GM12878 (cell line): ENCODE measurements at regions not wholly inside any gene's neighbourhood (a gene's known extent, or its start where the extent isn't known, plus 50 kb on each side); places are given as distances from the start of the nearest gene placed in this dataset.

Experiments
- ATAC-seq: fragments of 200-7000 bp; cut with Tn5 transposase; 3 replicates; pipeline ENCODE4 v1.9.1; 2020; ENCODE audit warnings: mild to moderate bottlenecking, moderate library complexity
- BruUV-seq: library from RNA; stranded (reverse); fragments of 400-500 nt; replicated peaks from 2 replicates; lab custom pipeline; 2021; lab: Mats Ljungman, UMichigan
- CTCF ChIA-PET: fragments of 300-600 bp; sonication (Branson Sonifier 250); formaldehyde crosslinking; extraction: SDS; loops from one replicate; lab custom pipeline; 2021; ENCODE audit warnings: inconsistent platforms; lab: Yijun Ruan, JAX
- POLR2A ChIA-PET: fragments of 350-600 bp; formaldehyde crosslinking; extraction: SDS; loops from one replicate; lab custom pipeline; 2021; ENCODE audit warnings: inconsistent platforms; lab: Charles Lee
- RAD21 ChIA-PET: fragments of 300-600 bp; sonication (Branson Sonifier 250); formaldehyde crosslinking; loops from one replicate; lab custom pipeline; 2023; ENCODE audit warnings: antibody characterized with exemption; ENCODE audit not compliant: unreplicated experiment; lab: Charles Lee
- SMC1A ChIA-PET: fragments of 300-600 bp; sonication (Branson Sonifier 250); formaldehyde crosslinking; loops from one replicate; lab custom pipeline; 2023; ENCODE audit not compliant: unreplicated experiment, uncharacterized antibody; lab: Charles Lee
- DNase-seq: peaks from one replicate; pipeline ENCODE4 v3.0.0-alpha.2; 2011; ENCODE audit warnings: low read depth, low spot score
- FAIRE-seq: peaks from 3 replicates; lab custom pipeline; 2011; peaks lifted over from hg19 to GRCh38; lab: Jason Lieb, UNC
- H2AFZ ChIP-seq: 2 replicates; pipeline ENCODE4 v1.6.0; 2011; ENCODE audit warnings: low read depth, low read length, control low read depth; ENCODE audit not compliant: control insufficient read depth
- H3K27ac ChIP-seq: 2 replicates; pipeline ENCODE4 v1.5.1; 2011; ENCODE audit warnings: control low read depth; ENCODE audit not compliant: control insufficient read depth, insufficient read depth
- H3K27me3 ChIP-seq, 2 experiments: replicated peaks in 1 of 2; 2 replicates each; pipeline versions ENCODE4 v1.6.0 to v1.6.1; 2011; ENCODE audit warnings: low read length in 1 of 2; ENCODE audit not compliant: control insufficient read depth in 2 of 2, insufficient read depth in 2 of 2
- H3K36me3 ChIP-seq, 2 experiments: 2 replicates each; pipeline ENCODE4 v1.5.1; 2011; ENCODE audit warnings: low read length in 1 of 2; ENCODE audit not compliant: control insufficient read depth in 2 of 2, insufficient read depth in 2 of 2
- H3K4me1 ChIP-seq: 2 replicates; pipeline ENCODE4 v1.6.1; 2011; ENCODE audit warnings: mild to moderate bottlenecking, low read length, moderate library complexity, mixed read lengths; ENCODE audit not compliant: control insufficient read depth, insufficient read depth
- H3K4me2 ChIP-seq: 2 replicates; pipeline ENCODE4 v1.6.0; 2011; ENCODE audit warnings: control low read depth; ENCODE audit not compliant: control insufficient read depth, insufficient read depth
- H3K4me3 ChIP-seq: fragments of 200-600 bp; sonication (generic); 2 replicates; pipeline ENCODE4 v1.5.1; 2016
- H3K79me2 ChIP-seq: 2 replicates; pipeline ENCODE4 v1.6.0; 2011; ENCODE audit warnings: low read length; ENCODE audit not compliant: control insufficient read depth, insufficient read depth
- H3K9ac ChIP-seq: 2 replicates; pipeline ENCODE4 v1.8.0; 2011; ENCODE audit warnings: low read length, control low read depth, mixed read lengths; ENCODE audit not compliant: control insufficient read depth, insufficient read depth
- H3K9me3 ChIP-seq: replicated peaks from 3 replicates; pipeline ENCODE4 v1.5.1; 2011; ENCODE audit warnings: mild to moderate bottlenecking, low read length; ENCODE audit not compliant: control insufficient read depth, insufficient read depth
- H4K20me1 ChIP-seq: 2 replicates; pipeline ENCODE4 v1.6.0; 2011; ENCODE audit not compliant: control insufficient read depth, insufficient read depth
- ATF7 ChIP-seq: fragments of 450-650 bp; IDR thresholded peaks from 2 replicates; pipeline ENCODE4 v1.6.1; 2016; ENCODE audit warnings: low read depth, mild to moderate bottlenecking
- BACH1 ChIP-seq: fragments of 450-650 bp; IDR thresholded peaks from 2 replicates; pipeline ENCODE4 v1.6.1; 2017; ENCODE audit warnings: mild to moderate bottlenecking, borderline replicate concordance
- CBFB ChIP-seq: IDR thresholded peaks from 2 replicates; pipeline ENCODE4 v1.6.1; 2016; ENCODE audit warnings: antibody characterized with exemption, low read depth
- CHD4 ChIP-seq: fragments of 200-600 bp; sonication (generic); IDR thresholded peaks from 2 replicates; pipeline ENCODE4 v1.6.1; 2016; ENCODE audit warnings: mild to moderate bottlenecking
- GATAD2B ChIP-seq: fragments of 450-650 bp; conservative IDR thresholded peaks from 2 replicates; pipeline ENCODE4 v1.6.1; 2017; ENCODE audit warnings: low read depth, mild to moderate bottlenecking, moderate library complexity
- IRF4 ChIP-seq: IDR thresholded peaks from 2 replicates; pipeline ENCODE4 v1.6.1; 2011; ENCODE audit warnings: low read depth, low read length
- MEF2B ChIP-seq: fragments of 450-650 bp; IDR thresholded peaks from 2 replicates; pipeline ENCODE4 v1.6.1; 2018; ENCODE audit warnings: mild to moderate bottlenecking, moderate library complexity; ENCODE audit not compliant: partially characterized antibody, poor library complexity, severe bottlenecking
- NFXL1 ChIP-seq: fragments of 450-650 bp; IDR thresholded peaks from 2 replicates; pipeline ENCODE4 v1.6.1; 2017; ENCODE audit warnings: antibody characterized with exemption, mild to moderate bottlenecking, borderline replicate concordance
- NFYB ChIP-seq: IDR thresholded peaks from 2 replicates; pipeline ENCODE4 v1.6.1; 2011; ENCODE audit warnings: low read depth, mild to moderate bottlenecking, low read length, improper control_type of control experiment, moderate library complexity; ENCODE audit not compliant: insufficient read depth
- NR2F1 ChIP-seq: fragments of 450-650 bp; conservative IDR thresholded peaks from 2 replicates; pipeline ENCODE4 v1.6.1; 2017; ENCODE audit warnings: mild to moderate bottlenecking
- PML ChIP-seq: IDR thresholded peaks from 2 replicates; pipeline ENCODE4 v1.6.1; 2012; ENCODE audit warnings: low read length, inconsistent platforms
- POLR2AphosphoS5 ChIP-seq: IDR thresholded peaks from 2 replicates; pipeline ENCODE4 v1.6.1; 2011; ENCODE audit warnings: mild to moderate bottlenecking, low read length, inconsistent platforms
- REST ChIP-seq: IDR thresholded peaks from 2 replicates; pipeline ENCODE4 v1.6.1; 2012; ENCODE audit warnings: mild to moderate bottlenecking, low read depth, low read length
- SMARCA5 ChIP-seq: fragments of 450-650 bp; IDR thresholded peaks from 2 replicates; pipeline ENCODE4 v1.6.1; 2017; ENCODE audit warnings: mild to moderate bottlenecking
- SP1 ChIP-seq: IDR thresholded peaks from one replicate; pipeline ENCODE4 v1.6.1; 2011; ENCODE audit warnings: low read depth, low read length
- ZNF622 ChIP-seq: fragments of 450-650 bp; IDR thresholded peaks from 2 replicates; pipeline ENCODE4 v1.6.1; 2017; ENCODE audit warnings: mild to moderate bottlenecking, inconsistent platforms
- WGBS: methylation state at CpG from one replicate; pipeline ENCODE4 v1.1.6; 2016; ENCODE audit warnings: low lambda C conversion rate; ENCODE audit not compliant: insufficient replicate concordance, insufficient coverage; ENCODE audit errors: missing lambda C conversion rate; 5-methylcytosine and 5-hydroxymethylcytosine counted together
- in situ Hi-C: fragments of 300-500 bp; cut with MboI; formaldehyde crosslinking; loops from 9 replicates; pipeline ENCODE4 v1.14.3; 2018; ENCODE audit warnings: mixed read lengths
- intact Hi-C: fragments of 100-400 bp; cut with micrococcal nuclease; formaldehyde crosslinking; loops from one replicate; pipeline ENCODE4 v1.14.2; 2022; ENCODE audit not compliant: unreplicated experiment

- H3K36me3 ChIP-seq = no peaks in the 10 kb centered on the region
- no peak overlapping the region for H2AFZ ChIP-seq
- 31% methylated on average over 2 of the region's 2 CpGs for WGBS
- CTCF ChIA-PET = interaction anchor here (1.3 kb wide), 1 partner anchor 667 kb away, joined by 3 read pairs; no protein-coding TSS in a partner anchor
- RAD21 ChIA-PET = no interaction called here
- BruUV-seq = no TSS peak
- FAIRE-seq (no peak), DNase-seq (no peak)
- H3K4me3 ChIP-seq = no peak overlapping the region
- H3K27ac ChIP-seq = no peak overlapping the region
- no peaks in the 10 kb centered on the region for H3K79me2 ChIP-seq
- no peak overlapping the region for H3K9ac ChIP-seq
- POLR2A ChIA-PET = no interaction called here
- TF ChIP-seq SP1 = no peak
- TF ChIP-seq NFYB = no peak
- TF ChIP-seq PML = no peak
- TF ChIP-seq REST = no peak
- no peak for TF ChIP-seq POLR2AphosphoS5
- TF ChIP-seq CHD4 = no peak
- no peak for TF ChIP-seq CBFB
- no peak for TF ChIP-seq ATF7
- TF ChIP-seq NFXL1 = no peak
- TF ChIP-seq MEF2B = no peak
- TF ChIP-seq ZNF622 = no peak
- no peak for TF ChIP-seq BACH1
- TF ChIP-seq NR2F1 = no peak
- no peak for TF ChIP-seq GATAD2B
- no peak for TF ChIP-seq IRF4
- TF ChIP-seq SMARCA5 = no peak
- TF ChIP-seq, all 136 proteins: peak for 0
- no peak for ATAC-seq
- no peaks in the 10 kb centered on the region for H3K27me3 ChIP-seq
- no peaks in the 10 kb centered on the region for H3K9me3 ChIP-seq
- H3K4me2 ChIP-seq = no peak overlapping the region
- intact Hi-C loops (no loop called here), in situ Hi-C loops (no loop called here)
- H3K4me1 ChIP-seq = no peaks in the 10 kb centered on the region
- H4K20me1 ChIP-seq = no peaks in the 10 kb centered on the region
- SMC1A ChIA-PET = no interaction called here
Observed at GRCh38 chr9:108801949-108802348, 53.8 kb downstream of the ACTL7B start.
